GM12878 (cell line): ENCODE measurements at regions not wholly inside any gene's neighbourhood (a gene's known extent, or its start where the extent isn't known, plus 50 kb on each side); places are given as distances from the start of the nearest gene placed in this dataset.

Source experiments
- CBX5 ChIP-seq: sonication (generic); IDR thresholded peaks from 2 replicates; pipeline ENCODE4 v1.6.1; 2016; ENCODE audit warnings: low read depth, moderate library complexity, mild to moderate bottlenecking, inconsistent platforms
- FOXK2 ChIP-seq: fragments of 450-650 bp; IDR thresholded peaks from 2 replicates; pipeline ENCODE4 v1.6.1; 2017; ENCODE audit warnings: mild to moderate bottlenecking, moderate library complexity
- POLR2AphosphoS5 ChIP-seq: IDR thresholded peaks from 2 replicates; pipeline ENCODE4 v1.6.1; 2011; ENCODE audit warnings: mild to moderate bottlenecking, low read length, inconsistent platforms
- TF ChIP-seq, protein P1 (sequence below): fragments of 150-350 bp; IDR thresholded peaks from 2 replicates; pipeline ENCODE4 v1.6.1; 2016; ENCODE audit warnings: low read depth, low read length
- TF ChIP-seq, protein P2 (sequence below), 3 experiments: IDR thresholded peaks in 2 of 3; conservative IDR thresholded peaks in 1 of 3; 2 replicates each; pipeline ENCODE4 v1.5.1; 2011; ENCODE audit warnings: low read depth in 3 of 3, low read length in 3 of 3, mild to moderate bottlenecking in 3 of 3, control low read depth in 2 of 3, moderate library complexity in 2 of 3, inconsistent platforms in 1 of 3, mixed read lengths in 1 of 3; ENCODE audit not compliant: control insufficient read depth in 2 of 3, insufficient read depth in 1 of 3; ENCODE audit errors: extremely low read depth in 1 of 3
- TF ChIP-seq, protein P3 (sequence below): IDR thresholded peaks from 2 replicates; pipeline ENCODE4 v1.6.1; 2012; ENCODE audit warnings: low read depth, low read length, improper control_type of control experiment

DNA sequence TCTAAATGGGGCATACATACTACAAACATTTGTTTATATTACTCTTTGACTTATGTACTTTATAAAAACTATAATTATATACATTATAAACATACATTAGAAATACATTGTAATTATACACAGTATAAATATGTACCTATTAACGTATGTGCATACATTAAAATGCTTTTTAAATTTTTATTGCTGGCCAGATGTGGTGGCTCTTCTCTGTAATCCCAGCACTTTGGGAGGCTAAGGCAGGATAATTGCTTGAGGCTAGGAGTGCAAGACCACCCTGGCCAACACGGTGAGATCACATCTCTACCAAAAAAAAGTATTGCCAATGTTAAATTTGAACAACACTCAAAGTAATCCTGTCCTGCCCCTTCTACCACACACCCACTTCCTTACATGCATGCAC, 1037.0 kb downstream of the GRM8 start:
- TF ChIP-seq, protein P1, sequence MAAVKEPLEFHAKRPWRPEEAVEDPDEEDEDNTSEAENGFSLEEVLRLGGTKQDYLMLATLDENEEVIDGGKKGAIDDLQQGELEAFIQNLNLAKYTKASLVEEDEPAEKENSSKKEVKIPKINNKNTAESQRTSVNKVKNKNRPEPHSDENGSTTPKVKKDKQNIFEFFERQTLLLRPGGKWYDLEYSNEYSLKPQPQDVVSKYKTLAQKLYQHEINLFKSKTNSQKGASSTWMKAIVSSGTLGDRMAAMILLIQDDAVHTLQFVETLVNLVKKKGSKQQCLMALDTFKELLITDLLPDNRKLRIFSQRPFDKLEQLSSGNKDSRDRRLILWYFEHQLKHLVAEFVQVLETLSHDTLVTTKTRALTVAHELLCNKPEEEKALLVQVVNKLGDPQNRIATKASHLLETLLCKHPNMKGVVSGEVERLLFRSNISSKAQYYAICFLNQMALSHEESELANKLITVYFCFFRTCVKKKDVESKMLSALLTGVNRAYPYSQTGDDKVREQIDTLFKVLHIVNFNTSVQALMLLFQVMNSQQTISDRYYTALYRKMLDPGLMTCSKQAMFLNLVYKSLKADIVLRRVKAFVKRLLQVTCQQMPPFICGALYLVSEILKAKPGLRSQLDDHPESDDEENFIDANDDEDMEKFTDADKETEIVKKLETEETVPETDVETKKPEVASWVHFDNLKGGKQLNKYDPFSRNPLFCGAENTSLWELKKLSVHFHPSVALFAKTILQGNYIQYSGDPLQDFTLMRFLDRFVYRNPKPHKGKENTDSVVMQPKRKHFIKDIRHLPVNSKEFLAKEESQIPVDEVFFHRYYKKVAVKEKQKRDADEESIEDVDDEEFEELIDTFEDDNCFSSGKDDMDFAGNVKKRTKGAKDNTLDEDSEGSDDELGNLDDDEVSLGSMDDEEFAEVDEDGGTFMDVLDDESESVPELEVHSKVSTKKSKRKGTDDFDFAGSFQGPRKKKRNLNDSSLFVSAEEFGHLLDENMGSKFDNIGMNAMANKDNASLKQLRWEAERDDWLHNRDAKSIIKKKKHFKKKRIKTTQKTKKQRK = no peak
- TF ChIP-seq, protein P2, sequence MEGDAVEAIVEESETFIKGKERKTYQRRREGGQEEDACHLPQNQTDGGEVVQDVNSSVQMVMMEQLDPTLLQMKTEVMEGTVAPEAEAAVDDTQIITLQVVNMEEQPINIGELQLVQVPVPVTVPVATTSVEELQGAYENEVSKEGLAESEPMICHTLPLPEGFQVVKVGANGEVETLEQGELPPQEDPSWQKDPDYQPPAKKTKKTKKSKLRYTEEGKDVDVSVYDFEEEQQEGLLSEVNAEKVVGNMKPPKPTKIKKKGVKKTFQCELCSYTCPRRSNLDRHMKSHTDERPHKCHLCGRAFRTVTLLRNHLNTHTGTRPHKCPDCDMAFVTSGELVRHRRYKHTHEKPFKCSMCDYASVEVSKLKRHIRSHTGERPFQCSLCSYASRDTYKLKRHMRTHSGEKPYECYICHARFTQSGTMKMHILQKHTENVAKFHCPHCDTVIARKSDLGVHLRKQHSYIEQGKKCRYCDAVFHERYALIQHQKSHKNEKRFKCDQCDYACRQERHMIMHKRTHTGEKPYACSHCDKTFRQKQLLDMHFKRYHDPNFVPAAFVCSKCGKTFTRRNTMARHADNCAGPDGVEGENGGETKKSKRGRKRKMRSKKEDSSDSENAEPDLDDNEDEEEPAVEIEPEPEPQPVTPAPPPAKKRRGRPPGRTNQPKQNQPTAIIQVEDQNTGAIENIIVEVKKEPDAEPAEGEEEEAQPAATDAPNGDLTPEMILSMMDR (IDR thresholded peaks at IDR 0.05 in 2 of 3, conservative IDR thresholded peaks at IDR 0.05 in 1 of 3; ENCODE audit: control insufficient read depth in 2 of 3, extremely low read depth in 1 of 3, insufficient read depth in 1 of 3, low read depth in 3 of 3, low read length in 3 of 3) = no peak
- no peak for TF ChIP-seq FOXK2
- TF ChIP-seq CBX5 = no peak
- TF ChIP-seq POLR2AphosphoS5 = no peak
- TF ChIP-seq, protein P3, sequence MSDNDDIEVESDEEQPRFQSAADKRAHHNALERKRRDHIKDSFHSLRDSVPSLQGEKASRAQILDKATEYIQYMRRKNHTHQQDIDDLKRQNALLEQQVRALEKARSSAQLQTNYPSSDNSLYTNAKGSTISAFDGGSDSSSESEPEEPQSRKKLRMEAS = no peak
